Fibroblast of villous mesenchyme (primary cell): ENCODE measurements at regions not wholly inside any gene's neighbourhood (a gene's known extent, or its start where the extent isn't known, plus 50 kb on each side); places are given as distances from the start of the nearest gene placed in this dataset.

Experiments used
- DNase-seq: peaks from one replicate; pipeline ENCODE4 v3.0.0-alpha.2; 2010; ENCODE audit warnings: low read depth
- H3K4me3 ChIP-seq: 2 replicates; pipeline ENCODE4 v1.5.1; 2011; ENCODE audit warnings: low read depth, mild to moderate bottlenecking, low read length
- TF ChIP-seq, protein P1 (sequence below): IDR thresholded peaks from 2 replicates; pipeline ENCODE4 v1.5.1; 2012; ENCODE audit warnings: low read depth, mild to moderate bottlenecking, low read length; ENCODE audit not compliant: insufficient read depth

DNA sequence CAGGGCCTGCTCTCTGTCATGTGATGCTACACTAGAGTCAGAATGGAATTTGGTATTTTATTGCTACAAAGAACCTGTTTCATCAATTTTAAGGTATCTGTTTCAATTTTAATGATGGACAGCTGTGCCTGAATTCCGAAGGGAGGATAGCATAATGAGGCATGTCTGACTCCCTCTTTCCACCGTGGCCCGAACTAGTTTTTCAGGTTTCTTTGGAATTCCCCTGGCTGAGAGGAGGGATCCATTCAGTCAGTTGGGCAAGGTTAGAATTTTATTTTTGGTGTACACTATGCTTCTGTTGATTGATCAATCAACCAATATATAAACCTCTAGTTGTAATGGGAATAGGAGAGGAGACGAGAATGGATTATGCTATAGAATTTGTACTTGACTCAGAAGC, 761.8 kb downstream of the FAM133A start:
- H3K4me3 ChIP-seq, result no peak overlapping the region
- TF ChIP-seq, protein P1, sequence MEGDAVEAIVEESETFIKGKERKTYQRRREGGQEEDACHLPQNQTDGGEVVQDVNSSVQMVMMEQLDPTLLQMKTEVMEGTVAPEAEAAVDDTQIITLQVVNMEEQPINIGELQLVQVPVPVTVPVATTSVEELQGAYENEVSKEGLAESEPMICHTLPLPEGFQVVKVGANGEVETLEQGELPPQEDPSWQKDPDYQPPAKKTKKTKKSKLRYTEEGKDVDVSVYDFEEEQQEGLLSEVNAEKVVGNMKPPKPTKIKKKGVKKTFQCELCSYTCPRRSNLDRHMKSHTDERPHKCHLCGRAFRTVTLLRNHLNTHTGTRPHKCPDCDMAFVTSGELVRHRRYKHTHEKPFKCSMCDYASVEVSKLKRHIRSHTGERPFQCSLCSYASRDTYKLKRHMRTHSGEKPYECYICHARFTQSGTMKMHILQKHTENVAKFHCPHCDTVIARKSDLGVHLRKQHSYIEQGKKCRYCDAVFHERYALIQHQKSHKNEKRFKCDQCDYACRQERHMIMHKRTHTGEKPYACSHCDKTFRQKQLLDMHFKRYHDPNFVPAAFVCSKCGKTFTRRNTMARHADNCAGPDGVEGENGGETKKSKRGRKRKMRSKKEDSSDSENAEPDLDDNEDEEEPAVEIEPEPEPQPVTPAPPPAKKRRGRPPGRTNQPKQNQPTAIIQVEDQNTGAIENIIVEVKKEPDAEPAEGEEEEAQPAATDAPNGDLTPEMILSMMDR, result no peak
- no peak for DNase-seq

- no peak overlapping the region for H3K4me3 ChIP-seq
- TF ChIP-seq, protein P1, result no peak
- DNase-seq, result no peak
These were observed 780.2 kb downstream of the FAM133A start for GRCh38 chrX:94454159-94454558.

DNA sequence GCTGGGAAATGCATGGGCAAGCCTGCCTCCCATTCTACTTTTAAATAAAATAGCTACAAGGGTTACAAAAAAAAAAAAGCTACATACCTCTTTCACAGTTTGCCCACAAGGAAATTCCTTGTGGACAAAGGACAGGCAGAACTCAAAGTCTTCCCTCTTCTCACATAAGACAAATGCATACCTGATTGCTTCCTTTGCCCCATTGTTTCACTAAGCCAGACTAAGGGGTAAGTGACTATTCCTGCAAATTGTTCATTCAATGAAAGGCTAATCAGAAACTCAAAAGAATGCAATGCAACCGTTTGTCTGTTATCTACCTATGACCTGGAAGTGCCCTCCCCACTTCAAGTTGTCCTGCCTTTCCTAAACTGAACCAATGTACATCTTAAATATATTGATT, 780.6 kb downstream of the FAM133A start:
- H3K4me3 ChIP-seq, result no peak overlapping the region
- DNase-seq, result no peak
- TF ChIP-seq, protein P1, result no peak

DNA sequence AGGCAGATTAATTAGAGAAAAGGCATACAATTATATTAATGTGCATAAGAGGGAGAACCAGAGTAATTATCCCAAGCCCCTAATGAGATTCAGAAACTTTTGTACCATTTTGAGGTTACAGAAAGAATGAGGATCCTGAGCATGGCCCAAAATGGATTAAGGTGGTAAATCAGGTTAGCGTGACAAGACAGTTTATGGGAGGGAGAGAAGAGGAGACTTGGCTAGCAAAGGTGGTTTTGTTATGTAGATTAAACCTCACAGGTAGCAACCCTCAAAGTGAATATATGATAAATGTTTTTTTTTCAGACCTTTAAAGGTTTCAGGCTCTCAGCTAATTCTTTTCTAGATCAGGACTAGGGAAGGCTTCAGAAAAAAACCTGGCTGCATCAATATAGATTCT, 781.8 kb downstream of the FAM133A start:
- DNase-seq, result no peak
- H3K4me3 ChIP-seq, result no peak overlapping the region
- TF ChIP-seq, protein P1, result no peak

GRCh38 chrX:94492541-94492940, 818.5 kb downstream of the FAM133A start:
- TF ChIP-seq, protein P1, result no peak
- DNase-seq, result no peak
- no peak overlapping the region for H3K4me3 ChIP-seq

DNA sequence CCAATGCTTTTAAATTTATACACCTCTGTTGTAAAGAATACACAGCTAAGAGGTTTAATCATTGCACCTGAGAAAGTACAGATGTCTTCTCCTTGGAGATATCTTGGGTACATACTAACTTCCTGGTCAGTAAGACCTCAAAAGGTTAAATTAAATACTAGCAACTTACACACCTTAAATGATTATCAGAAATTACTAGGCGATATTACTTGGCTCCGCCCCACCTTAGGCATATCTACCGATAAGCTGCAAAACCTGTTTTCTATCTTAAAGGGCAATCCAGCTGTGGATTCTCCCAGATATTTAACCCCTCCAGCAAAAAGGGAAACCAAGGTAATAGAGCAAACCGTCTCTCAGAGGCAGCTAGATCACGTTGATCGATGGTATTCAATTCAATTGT, 819.4 kb downstream of the FAM133A start:
- TF ChIP-seq, protein P1, result no peak
- H3K4me3 ChIP-seq, result no peak overlapping the region
- no peak for DNase-seq

DNA sequence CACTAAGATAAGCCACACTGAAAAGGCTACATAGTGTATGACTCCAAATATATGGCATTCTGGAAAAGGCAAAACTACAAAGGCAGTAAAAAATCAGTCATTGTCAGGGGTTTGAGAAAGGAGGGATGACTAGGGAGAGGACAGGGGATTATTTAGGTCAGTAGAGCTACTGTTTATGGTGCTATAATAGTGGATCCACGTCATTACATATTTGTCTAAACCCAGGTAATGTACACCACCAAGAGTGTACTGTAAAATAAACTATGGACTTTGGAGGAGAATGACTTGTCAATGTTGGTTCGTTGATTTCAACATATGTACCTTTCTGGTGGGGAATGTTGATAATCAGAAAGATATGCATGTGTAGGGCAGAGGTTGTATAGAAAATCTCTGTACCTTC, 837.6 kb downstream of the FAM133A start:
- DNase-seq, result no peak
- no peak overlapping the region for H3K4me3 ChIP-seq
- TF ChIP-seq, protein P1, result no peak
